Uterus (tissue), 3 donors: ENCODE measurements at regions not wholly inside any gene's neighbourhood (a gene's known extent, or its start where the extent isn't known, plus 50 kb on each side); places are given as distances from the start of the nearest gene placed in this dataset.

Experiments used
- DNase-seq, 2 donors: peaks; one replicate each; pipeline ENCODE4 v3.0.0-alpha.2; 2019 to 2020
- H3K27ac ChIP-seq, 2 donors: fragments of 200-600 bp; sonication (generic); 1 replicate in 1 of 2; 2 replicates in 1 of 2; pipeline ENCODE4 v1.5.1; 2016 to 2018
- H3K27me3 ChIP-seq, 2 donors: fragments of 200-600 bp; sonication (generic); one replicate each; pipeline ENCODE4 v1.5.1; 2018 to 2019; ENCODE audit warnings: control low read depth in 1 of 2
- H3K36me3 ChIP-seq, 2 donors: fragments of 200-600 bp; sonication (generic); one replicate each; pipeline ENCODE4 v1.5.1; 2019; ENCODE audit warnings: control low read depth in 1 of 2
- H3K4me1 ChIP-seq, 2 donors: fragments of 200-600 bp; sonication (generic); one replicate each; pipeline ENCODE4 v1.5.1; 2018 to 2019; ENCODE audit warnings: control low read depth in 1 of 2
- H3K4me3 ChIP-seq, 2 donors: fragments of 200-600 bp; sonication (generic); 1 replicate in 1 of 2; 2 replicates in 1 of 2; pipeline ENCODE4 v1.5.1; 2018 to 2019; ENCODE audit warnings: mild to moderate bottlenecking in 1 of 2
- H3K9me3 ChIP-seq, 2 donors: fragments of 200-600 bp; sonication (generic); one replicate each; pipeline ENCODE4 v1.5.1; 2019; ENCODE audit warnings: control low read depth in 1 of 2
- CTCF ChIP-seq, 4 experiments: fragments of 200-600 bp in 2 of 4; fragments of 450-650 bp in 2 of 4; sonication (generic) in 2 of 4; IDR thresholded peaks; one replicate each; pipeline ENCODE4 v1.5.1; 2016 to 2019; ENCODE audit warnings: antibody characterized with exemption in 4 of 4, mild to moderate bottlenecking in 2 of 4, moderate library complexity in 1 of 4
- POLR2A ChIP-seq, 2 donors: fragments of 450-650 bp; IDR thresholded peaks; one replicate each; pipeline ENCODE4 v1.6.1; 2016; ENCODE audit warnings: antibody characterized with exemption in 2 of 2, mild to moderate bottlenecking in 1 of 2, moderate library complexity in 1 of 2
- intact Hi-C: fragments of 100-400 bp; cut with DNase I; formaldehyde crosslinking; loops from one replicate; pipeline ENCODE4 v1.15.1; 2023; ENCODE audit warnings: low total_unique reads
- donor health status: DM: yes; HTN: yes; CAD: no.

GRCh38 chr2:183214680-183215079 is 90.4 kb downstream of the NUP35 start:
- Histone ChIP-seq H3K4me3 (no peak overlapping the region), H3K27ac (no peak overlapping the region), H3K9me3 (no peaks in the 10 kb centered on the region), H3K4me1 (no peaks in the 10 kb centered on the region), H3K27me3 (no peaks in the 10 kb centered on the region), H3K36me3 (no peaks in the 10 kb centered on the region)
- intact Hi-C loops: no loop called here
- TF ChIP-seq POLR2A (IDR thresholded peaks at IDR 0.05): no peak
- TF ChIP-seq CTCF (IDR thresholded peaks at IDR 0.05): no peak
- no peak for DNase-seq

DNA sequence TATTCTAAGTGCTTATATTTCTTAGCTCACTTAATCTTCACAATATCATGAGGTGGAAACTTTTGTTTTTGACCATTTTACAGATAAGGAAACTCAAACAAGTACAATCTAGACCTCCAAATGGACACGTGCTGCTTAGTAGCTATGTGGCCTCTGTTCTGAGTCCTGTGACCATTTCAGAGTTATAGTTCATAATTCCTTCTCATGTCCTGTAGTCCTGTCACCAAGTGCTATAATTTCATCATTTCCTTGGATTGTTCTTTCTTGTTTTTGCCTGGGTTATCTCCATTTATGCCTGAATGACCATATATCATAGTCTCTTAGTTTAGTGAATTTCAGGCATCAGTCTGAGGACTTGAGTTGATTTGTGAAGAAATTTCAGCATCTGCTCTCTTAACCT is 91.7 kb downstream of the NUP35 start:
- Histone ChIP-seq H3K4me3 (no peak overlapping the region), H3K36me3 (no peaks in the 10 kb centered on the region), H3K27ac (no peak overlapping the region), H3K27me3 (no peaks in the 10 kb centered on the region), H3K9me3 (no peaks in the 10 kb centered on the region), H3K4me1 (no peaks in the 10 kb centered on the region)
- no peak for DNase-seq
- intact Hi-C loops: no loop called here
- no peak for TF ChIP-seq CTCF (IDR thresholded peaks at IDR 0.05)
- TF ChIP-seq POLR2A (IDR thresholded peaks at IDR 0.05): no peak

- no peaks in the 10 kb centered on the region for H3K9me3 ChIP-seq
- no peak overlapping the region for H3K4me3 ChIP-seq
- H3K36me3 ChIP-seq: no peaks in the 10 kb centered on the region
- TF ChIP-seq CTCF (IDR thresholded peaks at IDR 0.05): no peak
- TF ChIP-seq POLR2A (IDR thresholded peaks at IDR 0.05): no peak
- H3K4me1 ChIP-seq: no peaks in the 10 kb centered on the region
- H3K27ac ChIP-seq: no peak overlapping the region
- H3K27me3 ChIP-seq: no peaks in the 10 kb centered on the region
- intact Hi-C loops: no loop called here
- no peak for DNase-seq
These were observed 95.6 kb downstream of the NUP35 start for GRCh38 chr2:183219888-183220287.

GRCh38 chr2:183222751-183223150 is 98.5 kb downstream of the NUP35 start:
- no peaks in the 10 kb centered on the region for H3K4me1 ChIP-seq
- H3K9me3 ChIP-seq: no peaks in the 10 kb centered on the region
- no peak overlapping the region for H3K27ac ChIP-seq
- no peaks in the 10 kb centered on the region for H3K27me3 ChIP-seq
- intact Hi-C loops: no loop called here
- no peaks in the 10 kb centered on the region for H3K36me3 ChIP-seq
- no peak for DNase-seq
- TF ChIP-seq POLR2A (IDR thresholded peaks at IDR 0.05): no peak
- no peak for TF ChIP-seq CTCF (IDR thresholded peaks at IDR 0.05)
- H3K4me3 ChIP-seq: no peak overlapping the region

GRCh38 chr2:183224948-183225347 is 100.7 kb downstream of the NUP35 start:
- no peak for DNase-seq
- TF ChIP-seq POLR2A (IDR thresholded peaks at IDR 0.05) (no peak), CTCF (IDR thresholded peaks at IDR 0.05) (no peak)
- no peaks in the 10 kb centered on the region for H3K36me3 ChIP-seq
- no peak overlapping the region for H3K27ac ChIP-seq
- H3K4me3 ChIP-seq: no peak overlapping the region
- H3K9me3 ChIP-seq: no peaks in the 10 kb centered on the region
- H3K4me1 ChIP-seq: no peaks in the 10 kb centered on the region
- intact Hi-C loops: no loop called here
- H3K27me3 ChIP-seq: no peaks in the 10 kb centered on the region
